ENCODE measurements at regions not wholly inside any gene's neighbourhood (a gene's known extent, or its start where the extent isn't known, plus 50 kb on each side); places are given as distances from the start of the nearest gene placed in this dataset.

GRCh38 chr7:13069841-13070240 is 382.4 kb downstream of the ARL4A start:
- DNase-seq (ENCODE audit: low read depth, low spot score) (no peak), FAIRE-seq (no peak), ATAC-seq (no peak)
- Histone ChIP-seq H3K36me3 (ENCODE audit: control insufficient read depth in 2 of 2, insufficient read depth in 2 of 2, low read length in 1 of 2) (no peaks in the 10 kb centered on the region), H3K4me1 (ENCODE audit: control insufficient read depth, insufficient read depth, low read length) (no peaks in the 10 kb centered on the region), H3K9ac (ENCODE audit: control insufficient read depth, insufficient read depth, low read length) (no peak overlapping the region), H3K27me3 (replicated peaks in 1 of 2; ENCODE audit: control insufficient read depth in 2 of 2, insufficient read depth in 2 of 2, low read length in 1 of 2) (no peaks in the 10 kb centered on the region), H2AFZ (ENCODE audit: control insufficient read depth, low read depth, low read length) (no peak overlapping the region), H3K27ac (ENCODE audit: control insufficient read depth, insufficient read depth) (no peak overlapping the region), H3K79me2 (ENCODE audit: control insufficient read depth, insufficient read depth, low read length) (no peaks in the 10 kb centered on the region), H4K20me1 (ENCODE audit: control insufficient read depth, insufficient read depth) (no peaks in the 10 kb centered on the region), H3K4me2 (ENCODE audit: control insufficient read depth, insufficient read depth) (no peak overlapping the region), H3K4me3 (no peak overlapping the region), H3K9me3 (replicated peaks; ENCODE audit: control insufficient read depth, insufficient read depth, low read length) (no peaks in the 10 kb centered on the region)
- BruUV-seq (replicated peaks) = no TSS peak
- ChIA-PET SMC1A (ENCODE audit: uncharacterized antibody, unreplicated experiment) (no interaction called here), RAD21 (ENCODE audit: unreplicated experiment) (no interaction called here), CTCF (no interaction called here), POLR2A (no interaction called here)
- intact Hi-C loops (cut with micrococcal nuclease; ENCODE audit: unreplicated experiment) (no loop called here), in situ Hi-C loops (cut with MboI) (no loop called here)
- WGBS (ENCODE audit: insufficient coverage, insufficient replicate concordance, low lambda C conversion rate, missing lambda C conversion rate) = 69% methylated on average over 1 of the region's 1 CpG
- TF ChIP-seq IRF5 (IDR thresholded peaks at IDR 0.05; ENCODE audit: borderline replicate concordance) (no peak), PAX8 (IDR thresholded peaks at IDR 0.05) (no peak), FOXK2 (IDR thresholded peaks at IDR 0.05) (no peak), E4F1 (IDR thresholded peaks at IDR 0.05; ENCODE audit: borderline replicate concordance, partially characterized antibody) (no peak), SUZ12 (IDR thresholded peaks at IDR 0.05; ENCODE audit: unreplicated experiment) (no peak), EED (IDR thresholded peaks at IDR 0.05; ENCODE audit: low read depth) (no peak), POLR2AphosphoS5 (IDR thresholded peaks at IDR 0.05; ENCODE audit: low read length) (no peak), MYB (IDR thresholded peaks at IDR 0.05; ENCODE audit: borderline replicate concordance, low read depth, low read length) (no peak), LARP7 (IDR thresholded peaks at IDR 0.05) (no peak), CEBPZ (IDR thresholded peaks at IDR 0.05; ENCODE audit: low read depth, low read length) (no peak), MLLT1 (IDR thresholded peaks at IDR 0.05) (no peak), TCF3 (IDR thresholded peaks at IDR 0.05; ENCODE audit: borderline replicate concordance, insufficient read depth, low read depth, low read length) (no peak), JUND (IDR thresholded peaks at IDR 0.05; ENCODE audit: low read depth, low read length) (no peak), MEF2A (IDR thresholded peaks at IDR 0.05; ENCODE audit: insufficient read depth, low read depth, low read length) (no peak), SP1 (IDR thresholded peaks at IDR 0.05; ENCODE audit: low read depth, low read length) (no peak)

Data from GM12878 (cell line).